GM13977 (cell line): ENCODE measurements at regions not wholly inside any gene's neighbourhood (a gene's known extent, or its start where the extent isn't known, plus 50 kb on each side); places are given as distances from the start of the nearest gene placed in this dataset.

ENCODE experiments used
- DNase-seq: peaks from one replicate; pipeline ENCODE4 v3.0.0; 2012; ENCODE audit warnings: low spot score
- in situ Hi-C: fragments of 300-500 bp; cut with MboI; formaldehyde crosslinking; loops from one replicate; pipeline ENCODE4 v1.12.0; 2022; ENCODE audit warnings: low sequenced_read_pairs, low pct_unique_long_range_greater_than_20kb, mixed read lengths, inconsistent platforms; ENCODE audit not compliant: unreplicated experiment
- TF ChIP-seq, protein P1 (sequence below): IDR thresholded peaks from 2 replicates; pipeline ENCODE4 v1.5.1; 2012; ENCODE audit warnings: mild to moderate bottlenecking, control low read depth; ENCODE audit not compliant: insufficient read depth; ENCODE audit errors: extremely low read depth, missing control alignments

DNA sequence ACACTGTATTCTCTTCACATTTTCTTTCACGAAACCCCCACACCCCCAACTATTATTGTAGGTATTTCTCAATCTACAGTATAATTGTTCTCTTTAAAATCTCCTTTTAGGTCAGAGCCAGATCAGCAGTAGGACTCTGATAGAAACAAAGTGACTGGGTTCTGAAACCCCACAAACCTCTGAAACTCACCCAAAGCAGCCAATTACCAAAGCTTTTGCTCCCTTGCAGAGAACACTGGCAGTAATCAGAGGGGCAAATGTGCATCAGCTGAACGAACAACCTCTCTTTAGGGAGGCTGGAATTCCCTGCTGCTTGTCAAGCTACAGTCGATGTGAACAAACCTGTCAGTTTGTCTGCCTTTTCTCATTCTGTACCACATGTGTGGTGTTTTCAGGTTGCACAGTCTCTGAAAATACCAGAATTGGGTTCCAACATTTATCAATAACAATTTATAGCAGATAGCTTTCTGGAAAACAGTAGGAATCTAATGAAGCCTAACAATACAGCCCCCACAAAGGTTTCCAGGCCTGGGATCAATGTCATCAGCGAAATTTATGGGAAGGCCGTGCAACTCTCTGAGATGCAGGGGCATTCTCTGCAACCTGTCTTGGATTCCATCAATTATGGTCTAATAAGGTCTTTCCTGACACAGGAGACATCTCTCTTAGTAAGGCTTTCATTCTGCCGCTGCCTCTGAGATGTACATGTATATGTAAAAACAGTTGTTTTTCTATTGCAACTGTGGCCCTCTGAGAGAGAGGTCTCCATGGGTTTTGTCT lies 395.9 kb downstream of the GPAT3 start:
- in situ Hi-C loops, result no loop called here
- TF ChIP-seq, protein P1, sequence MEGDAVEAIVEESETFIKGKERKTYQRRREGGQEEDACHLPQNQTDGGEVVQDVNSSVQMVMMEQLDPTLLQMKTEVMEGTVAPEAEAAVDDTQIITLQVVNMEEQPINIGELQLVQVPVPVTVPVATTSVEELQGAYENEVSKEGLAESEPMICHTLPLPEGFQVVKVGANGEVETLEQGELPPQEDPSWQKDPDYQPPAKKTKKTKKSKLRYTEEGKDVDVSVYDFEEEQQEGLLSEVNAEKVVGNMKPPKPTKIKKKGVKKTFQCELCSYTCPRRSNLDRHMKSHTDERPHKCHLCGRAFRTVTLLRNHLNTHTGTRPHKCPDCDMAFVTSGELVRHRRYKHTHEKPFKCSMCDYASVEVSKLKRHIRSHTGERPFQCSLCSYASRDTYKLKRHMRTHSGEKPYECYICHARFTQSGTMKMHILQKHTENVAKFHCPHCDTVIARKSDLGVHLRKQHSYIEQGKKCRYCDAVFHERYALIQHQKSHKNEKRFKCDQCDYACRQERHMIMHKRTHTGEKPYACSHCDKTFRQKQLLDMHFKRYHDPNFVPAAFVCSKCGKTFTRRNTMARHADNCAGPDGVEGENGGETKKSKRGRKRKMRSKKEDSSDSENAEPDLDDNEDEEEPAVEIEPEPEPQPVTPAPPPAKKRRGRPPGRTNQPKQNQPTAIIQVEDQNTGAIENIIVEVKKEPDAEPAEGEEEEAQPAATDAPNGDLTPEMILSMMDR, result no peak
- no peak for DNase-seq

DNA sequence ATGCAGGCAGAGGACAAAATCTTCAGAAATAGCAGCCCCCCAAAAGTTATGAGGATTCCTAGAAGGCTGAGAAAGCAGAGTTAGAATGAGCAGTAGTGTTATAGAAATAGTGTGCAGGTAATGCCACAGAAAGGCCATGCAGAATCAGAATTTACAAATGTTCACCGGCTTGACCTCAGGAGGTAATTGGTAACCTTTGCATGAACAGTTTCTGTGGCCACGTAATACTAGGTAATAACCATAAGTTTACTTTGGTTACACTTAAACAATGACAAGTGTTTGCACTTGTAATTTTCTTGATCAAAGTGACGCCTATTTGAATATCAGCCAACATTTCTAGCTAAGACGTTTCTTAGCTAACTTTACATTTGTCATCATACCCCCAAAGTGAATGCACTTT lies 393.6 kb downstream of the GPAT3 start:
- TF ChIP-seq, protein P1, result no peak
- in situ Hi-C loops, result no loop called here
- no peak for DNase-seq

DNA sequence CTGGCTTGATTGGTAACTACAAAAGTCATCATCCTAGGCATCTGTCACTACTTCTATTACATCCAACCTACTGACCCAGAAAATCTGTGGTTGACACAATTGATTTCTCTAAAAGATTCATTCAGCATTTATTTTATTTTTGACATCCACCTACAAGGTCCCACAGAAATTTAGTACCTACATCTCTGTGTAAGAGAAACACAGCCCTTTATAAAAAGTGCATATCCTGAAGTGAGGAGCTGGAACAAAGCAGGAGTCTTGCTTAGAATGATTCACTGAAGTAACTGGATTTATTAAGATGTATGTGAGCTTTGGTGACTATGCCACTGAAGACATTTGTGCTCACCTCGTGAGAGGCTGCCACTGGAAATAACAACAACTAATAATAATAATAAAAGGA lies 391.0 kb downstream of the GPAT3 start:
- TF ChIP-seq, protein P1, result no peak
- DNase-seq, result no peak
- in situ Hi-C loops, result no loop called here

DNA sequence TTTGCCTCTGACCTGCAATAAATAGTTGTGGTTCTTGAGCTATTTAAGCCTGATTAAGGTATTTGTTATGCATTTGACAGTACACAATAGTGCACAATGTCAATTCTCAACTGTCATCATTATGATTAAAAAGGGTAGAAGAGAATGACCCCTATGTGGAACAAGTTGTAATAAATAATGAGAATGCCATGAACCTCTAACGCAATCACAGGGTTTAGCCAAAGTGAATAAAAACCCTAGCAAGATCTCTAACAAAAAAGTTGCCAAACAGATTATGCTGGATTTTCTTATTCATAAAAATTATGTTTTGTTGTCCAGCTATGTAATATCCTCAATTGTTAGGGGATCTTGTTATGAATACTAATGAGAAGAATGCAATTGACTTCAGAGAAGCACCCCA lies 387.4 kb downstream of the GPAT3 start:
- no peak for DNase-seq
- TF ChIP-seq, protein P1, result no peak
- in situ Hi-C loops, result no loop called here

DNA sequence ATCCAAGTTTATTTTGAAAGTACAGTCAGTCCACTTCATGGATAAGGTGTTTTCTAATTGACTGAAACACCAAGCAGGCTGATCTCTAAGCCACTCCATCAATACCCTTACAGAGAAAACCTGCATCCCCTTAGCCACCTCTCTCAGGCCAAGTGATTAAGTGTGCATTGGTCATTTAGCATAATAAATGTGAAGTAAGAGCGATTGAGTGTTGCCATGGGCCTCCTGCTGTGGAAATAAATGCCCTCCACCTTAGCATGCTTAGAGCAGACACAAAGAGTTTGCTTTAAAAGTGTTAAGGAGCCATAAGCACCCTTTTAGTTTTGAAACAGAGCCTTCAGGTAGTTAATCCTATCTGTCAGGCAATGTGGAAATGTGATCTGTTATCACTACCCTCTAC lies 386.5 kb downstream of the GPAT3 start:
- no peak for DNase-seq
- in situ Hi-C loops, result no loop called here

DNA sequence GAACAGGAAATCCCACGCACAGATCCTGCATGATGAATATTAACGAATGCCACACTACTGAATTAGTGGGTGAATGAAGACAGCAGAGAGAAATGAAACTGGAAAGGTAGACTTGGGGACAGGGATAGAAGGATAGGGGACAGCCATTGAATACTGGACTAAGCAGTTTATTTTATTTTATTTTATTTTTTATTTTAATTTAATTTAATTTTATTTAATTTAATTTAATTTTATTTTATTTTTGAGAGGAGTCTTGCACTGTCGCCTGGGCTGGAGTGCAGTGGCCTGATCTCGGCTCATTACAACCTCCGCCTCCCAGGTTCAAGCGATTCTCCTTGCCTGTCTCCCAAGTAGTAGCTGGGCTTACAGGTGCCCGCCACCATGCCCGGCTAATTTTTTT lies 385.2 kb downstream of the GPAT3 start:
- no peak for DNase-seq

More for the DNA sequence above, 386.5 kb downstream of the GPAT3 start:
- TF ChIP-seq, protein P1, result no peak

More for the DNA sequence above, 385.2 kb downstream of the GPAT3 start:
- TF ChIP-seq, protein P1, result no peak
- in situ Hi-C loops, result no loop called here
